ENCODE measurements at regions not wholly inside any gene's neighbourhood (a gene's known extent, or its start where the extent isn't known, plus 50 kb on each side); places are given as distances from the start of the nearest gene placed in this dataset.

GRCh38 chr11:43034341-43034740, 277.5 kb upstream of the API5 start:
- H3K27me3 ChIP-seq (ENCODE audit: control insufficient read depth, insufficient read depth, low read length): no peaks in the 10 kb centered on the region
- Mint-ChIP-seq H3K9me3 (peaks cover 6 to 17% of the 10 kb centered on the region in 2 donors), H3K27ac (no peak overlapping the region), H3K27me3 (ENCODE audit: low read depth in 2 of 2) (no peaks in the 10 kb centered on the region), H3K4me1 (no peaks in the 10 kb centered on the region), H3K36me3 (no peaks in the 10 kb centered on the region), H3K4me3 (no peak overlapping the region)
- WGBS (ENCODE audit: insufficient coverage): 67% methylated on average over 3 of the region's 3 CpGs
- H3K4me1 ChIP-seq (ENCODE audit: control insufficient read depth, insufficient read depth, low read length): no peaks in the 10 kb centered on the region
- no peak overlapping the region for H3K27ac ChIP-seq (ENCODE audit: low read length)
- no peaks in the 10 kb centered on the region for H3K36me3 ChIP-seq (ENCODE audit: control insufficient read depth, insufficient read depth, low read length)
- TF ChIP-seq CTCF (IDR thresholded peaks at IDR 0.05): no peak
- intact Hi-C loops (cut with micrococcal nuclease): no loop called here
- no peak overlapping the region for H3K4me3 ChIP-seq (ENCODE audit: low read length)
- no peak for ATAC-seq
- no peak for DNase-seq
- peaks cover 4% of the 10 kb centered on the region for H3K9me3 ChIP-seq (ENCODE audit: control insufficient read depth, insufficient read depth, low read length)

- Histone ChIP-seq H3K4me3 (ENCODE audit: low read length) (no peak overlapping the region), H3K27me3 (ENCODE audit: control insufficient read depth, insufficient read depth, low read length) (no peaks in the 10 kb centered on the region), H3K36me3 (ENCODE audit: control insufficient read depth, insufficient read depth, low read length) (no peaks in the 10 kb centered on the region), H3K9me3 (ENCODE audit: control insufficient read depth, insufficient read depth, low read length) (peaks cover 4% of the 10 kb centered on the region), H3K27ac (ENCODE audit: low read length) (no peak overlapping the region), H3K4me1 (ENCODE audit: control insufficient read depth, insufficient read depth, low read length) (no peaks in the 10 kb centered on the region)
- Mint-ChIP-seq H3K27ac (no peak overlapping the region), H3K4me1 (no peaks in the 10 kb centered on the region), H3K27me3 (ENCODE audit: low read depth in 2 of 2) (no peaks in the 10 kb centered on the region), H3K9me3 (peaks cover 7 to 17% of the 10 kb centered on the region in 2 donors), H3K4me3 (no peak overlapping the region), H3K36me3 (no peaks in the 10 kb centered on the region)
- DNase-seq (no peak), ATAC-seq (no peak)
- 65% methylated on average over 3 of the region's 3 CpGs for WGBS (ENCODE audit: insufficient coverage)
- intact Hi-C loops (cut with micrococcal nuclease): no loop called here
- TF ChIP-seq CTCF (IDR thresholded peaks at IDR 0.05): no peak
Observed at GRCh38 chr11:43035086-43035485, 276.7 kb upstream of the API5 start.

- H3K27ac ChIP-seq (ENCODE audit: low read length): no peak overlapping the region
- H3K9me3 ChIP-seq (ENCODE audit: control insufficient read depth, insufficient read depth, low read length): no peaks in the 10 kb centered on the region
- no peak for DNase-seq
- Mint-ChIP-seq H3K4me3 (no peak overlapping the region), H3K27me3 (ENCODE audit: low read depth in 2 of 2) (no peaks in the 10 kb centered on the region), H3K4me1 (no peaks in the 10 kb centered on the region), H3K36me3 (no peaks in the 10 kb centered on the region), H3K9me3 (peaks cover 9 to 20% of the 10 kb centered on the region in 2 donors), H3K27ac (no peak overlapping the region)
- no peaks in the 10 kb centered on the region for H3K27me3 ChIP-seq (ENCODE audit: control insufficient read depth, insufficient read depth, low read length)
- intact Hi-C loops (cut with micrococcal nuclease): no loop called here
- no peak for ATAC-seq
- WGBS (ENCODE audit: insufficient coverage): no CpG with 5 or more reads among the region's 2 CpGs
- H3K4me3 ChIP-seq (ENCODE audit: low read length): no peak overlapping the region
- no peak for TF ChIP-seq CTCF (IDR thresholded peaks at IDR 0.05)
- no peaks in the 10 kb centered on the region for H3K36me3 ChIP-seq (ENCODE audit: control insufficient read depth, insufficient read depth, low read length)
- H3K4me1 ChIP-seq (ENCODE audit: control insufficient read depth, insufficient read depth, low read length): no peaks in the 10 kb centered on the region
Observed at GRCh38 chr11:43053638-43054412, 258.0 kb upstream of the API5 start.

GRCh38 chr11:43067681-43068080, 244.1 kb upstream of the API5 start:
- no peak for TF ChIP-seq CTCF (IDR thresholded peaks at IDR 0.05)
- Mint-ChIP-seq H3K27ac (no peak overlapping the region), H3K4me3 (no peak overlapping the region), H3K36me3 (no peaks in the 10 kb centered on the region), H3K9me3 (peaks cover 5 to 13% of the 10 kb centered on the region in 2 donors), H3K4me1 (no peaks in the 10 kb centered on the region), H3K27me3 (ENCODE audit: low read depth in 2 of 2) (no peaks in the 10 kb centered on the region)
- DNase-seq (no peak), ATAC-seq (no peak)
- WGBS (ENCODE audit: insufficient coverage): 75% methylated on average over 1 of the region's 1 CpG
- H3K27ac ChIP-seq (ENCODE audit: low read length): no peak overlapping the region
- intact Hi-C loops (cut with micrococcal nuclease): no loop called here
- peaks cover 4% of the 10 kb centered on the region for H3K9me3 ChIP-seq (ENCODE audit: control insufficient read depth, insufficient read depth, low read length)
- H3K4me3 ChIP-seq (ENCODE audit: low read length): no peak overlapping the region
- no peaks in the 10 kb centered on the region for H3K27me3 ChIP-seq (ENCODE audit: control insufficient read depth, insufficient read depth, low read length)
- H3K4me1 ChIP-seq (ENCODE audit: control insufficient read depth, insufficient read depth, low read length): no peaks in the 10 kb centered on the region
- no peaks in the 10 kb centered on the region for H3K36me3 ChIP-seq (ENCODE audit: control insufficient read depth, insufficient read depth, low read length)

Data from natural killer cell (primary cell).